ENCODE measurements at regions not wholly inside any gene's neighbourhood (a gene's known extent, or its start where the extent isn't known, plus 50 kb on each side); places are given as distances from the start of the nearest gene placed in this dataset.

DNA sequence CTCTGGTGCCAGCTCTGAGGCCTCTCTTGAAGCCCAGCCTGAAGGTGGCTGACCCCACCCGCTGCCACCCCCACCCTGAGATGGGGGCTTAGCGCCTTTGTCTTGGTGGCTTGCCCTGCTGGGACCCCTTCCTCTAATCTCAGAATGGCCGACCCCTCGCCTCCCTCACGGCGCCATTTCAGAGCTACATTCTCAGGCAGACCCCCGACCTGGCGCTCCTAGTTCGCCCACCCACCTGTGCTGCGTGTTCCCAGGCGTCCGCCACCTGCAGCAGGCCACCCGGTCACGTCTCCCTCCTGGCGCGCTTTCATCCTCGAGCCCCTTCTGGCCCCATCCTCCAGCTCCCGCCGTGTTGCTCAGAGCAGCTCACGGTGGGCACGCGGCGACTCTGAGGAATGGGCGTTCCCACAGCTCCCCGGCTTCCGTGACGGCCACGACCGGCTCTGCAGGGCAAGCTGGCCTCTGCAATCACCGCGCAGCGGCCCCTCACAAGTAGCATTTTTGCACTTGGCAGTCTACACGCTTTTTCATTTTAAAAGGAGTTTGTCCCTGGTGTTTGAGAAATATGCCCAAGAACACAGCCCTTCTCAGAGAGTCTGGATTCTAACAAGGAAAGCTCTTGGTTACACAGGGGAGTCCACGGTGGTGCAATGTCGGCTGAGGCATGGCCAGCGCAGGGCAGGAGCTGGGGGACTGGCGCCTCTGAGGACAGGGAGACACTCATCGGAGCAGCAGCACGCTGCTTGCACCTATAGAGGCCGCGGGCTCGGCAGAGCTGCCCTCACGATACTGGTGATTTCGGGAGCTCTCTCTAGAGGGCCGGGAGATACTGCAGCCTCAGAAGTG lies 105.7 kb upstream of the C14orf180 start:
- H3K9me3 ChIP-seq, result no peaks in the 10 kb centered on the region
- H3K4me3 ChIP-seq, result no peak overlapping the region
- no peak for TF ChIP-seq POLR2AphosphoS5 (IDR thresholded peaks at IDR 0.05)
- no peak for TF ChIP-seq EP300 (IDR thresholded peaks at IDR 0.05)
- TF ChIP-seq, protein P1, sequence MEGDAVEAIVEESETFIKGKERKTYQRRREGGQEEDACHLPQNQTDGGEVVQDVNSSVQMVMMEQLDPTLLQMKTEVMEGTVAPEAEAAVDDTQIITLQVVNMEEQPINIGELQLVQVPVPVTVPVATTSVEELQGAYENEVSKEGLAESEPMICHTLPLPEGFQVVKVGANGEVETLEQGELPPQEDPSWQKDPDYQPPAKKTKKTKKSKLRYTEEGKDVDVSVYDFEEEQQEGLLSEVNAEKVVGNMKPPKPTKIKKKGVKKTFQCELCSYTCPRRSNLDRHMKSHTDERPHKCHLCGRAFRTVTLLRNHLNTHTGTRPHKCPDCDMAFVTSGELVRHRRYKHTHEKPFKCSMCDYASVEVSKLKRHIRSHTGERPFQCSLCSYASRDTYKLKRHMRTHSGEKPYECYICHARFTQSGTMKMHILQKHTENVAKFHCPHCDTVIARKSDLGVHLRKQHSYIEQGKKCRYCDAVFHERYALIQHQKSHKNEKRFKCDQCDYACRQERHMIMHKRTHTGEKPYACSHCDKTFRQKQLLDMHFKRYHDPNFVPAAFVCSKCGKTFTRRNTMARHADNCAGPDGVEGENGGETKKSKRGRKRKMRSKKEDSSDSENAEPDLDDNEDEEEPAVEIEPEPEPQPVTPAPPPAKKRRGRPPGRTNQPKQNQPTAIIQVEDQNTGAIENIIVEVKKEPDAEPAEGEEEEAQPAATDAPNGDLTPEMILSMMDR (IDR thresholded peaks at IDR 0.05), result no peak
- TF ChIP-seq POLR2A (IDR thresholded peaks at IDR 0.05), result no peak
- no peak for DNase-seq
- H3K4me1 ChIP-seq, result no peaks in the 10 kb centered on the region
- no peak overlapping the region for H3K27ac ChIP-seq
- H3K36me3 ChIP-seq, result no peaks in the 10 kb centered on the region
- 60 to 73% (median 63%) methylated on average over 45 of the region's 45 CpGs for WGBS, 5 donors
- intact Hi-C loops (cut with DNase I; ENCODE audit: low total_unique reads), result no loop called here
- H3K27me3 ChIP-seq, result peaks cover 0 to 47% (median 10%) of the 10 kb centered on the region in 3 donors

DNA sequence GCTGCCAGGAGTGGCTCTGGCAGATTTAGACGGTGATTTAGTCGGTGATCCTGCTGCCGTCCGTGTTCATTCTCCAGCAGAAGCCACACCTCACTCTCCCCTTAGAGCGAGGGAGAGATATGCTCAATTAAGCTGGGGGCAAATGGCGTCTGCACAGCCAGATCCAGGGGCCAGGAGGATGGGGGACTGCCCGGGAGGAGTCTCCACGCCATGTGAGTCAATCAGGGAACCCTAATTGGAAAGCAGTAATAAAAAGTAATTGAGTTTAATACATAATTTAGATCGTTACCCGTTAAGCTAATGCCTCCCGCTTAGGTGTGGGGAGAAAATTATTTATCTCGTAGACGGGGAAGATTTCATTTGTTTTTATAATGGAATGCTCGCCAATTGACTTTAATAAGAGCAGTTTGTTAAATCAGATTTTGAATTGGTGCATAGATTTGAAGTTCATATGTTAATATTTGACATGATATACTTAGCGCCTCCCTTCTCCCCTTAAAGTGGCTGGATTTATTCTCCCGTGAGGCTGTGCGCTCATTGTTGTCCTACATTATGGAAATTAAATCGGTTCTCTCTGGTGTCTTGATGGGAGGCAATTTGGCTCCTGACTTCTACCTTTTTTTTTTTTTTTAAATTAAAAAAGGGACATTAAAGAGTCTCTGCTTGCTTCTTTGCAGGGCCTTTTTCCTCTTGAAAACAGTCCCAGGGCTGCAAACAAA lies 104.9 kb upstream of the C14orf180 start:
- WGBS, 5 donors, result 70 to 78% (median 74%) methylated on average over 18 of the region's 18 CpGs

GRCh38 chr14:104475256-104475655 lies 104.3 kb upstream of the C14orf180 start:
- H3K4me1 ChIP-seq, result no peaks in the 10 kb centered on the region
- H3K36me3 ChIP-seq, result no peaks in the 10 kb centered on the region
- intact Hi-C loops (cut with DNase I; ENCODE audit: low total_unique reads), result no loop called here
- TF ChIP-seq, protein P1 (IDR thresholded peaks at IDR 0.05), result no peak
- TF ChIP-seq POLR2AphosphoS5 (IDR thresholded peaks at IDR 0.05), result no peak
- no peak for TF ChIP-seq POLR2A (IDR thresholded peaks at IDR 0.05)
- TF ChIP-seq EP300 (IDR thresholded peaks at IDR 0.05), result no peak
- no peak for DNase-seq
- peaks cover 0 to 50% (median 10%) of the 10 kb centered on the region in 3 donors for H3K27me3 ChIP-seq
- peaks cover 0 to under 1% (median 0%) of the 10 kb centered on the region in 4 donors for H3K9me3 ChIP-seq
- WGBS, 5 donors, result 84 to 96% (median 87%) methylated on average over 5 to 12 of the region's 12 CpGs
- no peak overlapping the region for H3K27ac ChIP-seq
- no peak overlapping the region for H3K4me3 ChIP-seq

More for the DNA sequence above, 104.9 kb upstream of the C14orf180 start:
- no peaks in the 10 kb centered on the region for H3K4me1 ChIP-seq
- H3K27ac ChIP-seq, result no peak overlapping the region
- DNase-seq, result no peak
- no peaks in the 10 kb centered on the region for H3K36me3 ChIP-seq
- intact Hi-C loops (cut with DNase I; ENCODE audit: low total_unique reads), result no loop called here
- peaks cover 0 to 50% (median 10%) of the 10 kb centered on the region in 3 donors for H3K27me3 ChIP-seq
- H3K9me3 ChIP-seq, result no peaks in the 10 kb centered on the region
- TF ChIP-seq POLR2AphosphoS5 (IDR thresholded peaks at IDR 0.05), result no peak
- no peak for TF ChIP-seq POLR2A (IDR thresholded peaks at IDR 0.05)
- TF ChIP-seq EP300 (IDR thresholded peaks at IDR 0.05), result no peak
- TF ChIP-seq, protein P1 (IDR thresholded peaks at IDR 0.05), result no peak
- no peak overlapping the region for H3K4me3 ChIP-seq

GRCh38 chr14:104475802-104476201 lies 103.8 kb upstream of the C14orf180 start:
- H3K9me3 ChIP-seq, result peaks cover 0 to 6% (median 4%) of the 10 kb centered on the region in 4 donors
- intact Hi-C loops (cut with DNase I; ENCODE audit: low total_unique reads), result no loop called here
- 88 to 95% (median 93%) methylated on average over 3 to 10 of the region's 10 CpGs for WGBS, 5 donors
- DNase-seq, result no peak
- no peak overlapping the region for H3K4me3 ChIP-seq
- no peaks in the 10 kb centered on the region for H3K36me3 ChIP-seq
- TF ChIP-seq POLR2A (IDR thresholded peaks at IDR 0.05), result no peak
- TF ChIP-seq, protein P1 (IDR thresholded peaks at IDR 0.05), result no peak
- no peak for TF ChIP-seq POLR2AphosphoS5 (IDR thresholded peaks at IDR 0.05)
- no peak for TF ChIP-seq EP300 (IDR thresholded peaks at IDR 0.05)
- peaks cover 0 to 50% (median 10%) of the 10 kb centered on the region in 3 donors for H3K27me3 ChIP-seq
- H3K27ac ChIP-seq, result no peak overlapping the region
- no peaks in the 10 kb centered on the region for H3K4me1 ChIP-seq
